Transverse colon (tissue), 4 donors: ENCODE measurements at regions not wholly inside any gene's neighbourhood (a gene's known extent, or its start where the extent isn't known, plus 50 kb on each side); places are given as distances from the start of the nearest gene placed in this dataset.

Experiments
- DNase-seq: peaks from one replicate; pipeline ENCODE4 v3.0.0-alpha.2; 2019
- H3K27ac ChIP-seq, 4 donors: fragments of 200-600 bp; sonication (generic); 2 replicates each; pipeline ENCODE4 v1.5.1; 2016 to 2018; ENCODE audit warnings: inconsistent platforms in 4 of 4
- H3K27me3 ChIP-seq: fragments of 200-600 bp; sonication (generic); 2 replicates; pipeline ENCODE4 v1.5.1; 2017; ENCODE audit warnings: inconsistent platforms
- H3K36me3 ChIP-seq, 4 donors: fragments of 200-600 bp; sonication (generic); 2 replicates each; pipeline ENCODE4 v1.5.1; 2017 to 2019; ENCODE audit warnings: inconsistent platforms in 4 of 4
- H3K4me1 ChIP-seq, 4 donors: fragments of 200-600 bp; sonication (generic); 2 replicates each; pipeline ENCODE4 v1.5.1; 2017 to 2020; ENCODE audit warnings: inconsistent platforms in 4 of 4
- H3K4me3 ChIP-seq, 4 donors: fragments of 200-600 bp; sonication (generic); 1 replicate in 1 of 4; 2 replicates in 3 of 4; pipeline versions ENCODE4 v1.5.1 to v1.6.1; 2017 to 2019; ENCODE audit warnings: inconsistent platforms in 4 of 4
- H3K9me3 ChIP-seq, 2 donors: fragments of 200-600 bp; sonication (generic); 2 replicates each; pipeline ENCODE4 v1.5.1; 2017 to 2019; ENCODE audit warnings: inconsistent platforms in 2 of 2
- CTCF ChIP-seq, 5 experiments: fragments of 200-600 bp in 3 of 5; fragments of 450-650 bp in 2 of 5; sonication (generic) in 3 of 5; IDR thresholded peaks; 1 replicate in 2 of 5; 2 replicates in 3 of 5; pipeline ENCODE4 v1.5.1; 2016 to 2017; ENCODE audit warnings: antibody characterized with exemption in 5 of 5, inconsistent platforms in 3 of 5, mild to moderate bottlenecking in 2 of 5, moderate library complexity in 1 of 5
- EP300 ChIP-seq: sonication (generic); formaldehyde crosslinking; IDR thresholded peaks from one replicate; pipeline ENCODE4 v1.6.1; 2017; ENCODE audit warnings: antibody characterized with exemption, low read depth
- POLR2A ChIP-seq: fragments of 450-650 bp; IDR thresholded peaks from one replicate; pipeline ENCODE4 v1.6.1; 2016; ENCODE audit warnings: antibody characterized with exemption, mild to moderate bottlenecking, moderate library complexity
- POLR2AphosphoS5 ChIP-seq, 3 donors: sonication (generic); formaldehyde crosslinking; IDR thresholded peaks; one replicate each; pipeline ENCODE4 v1.6.1; 2016; ENCODE audit warnings: antibody characterized with exemption in 3 of 3
- WGBS, 2 donors: methylation state at CpG; one replicate each; pipeline ENCODE4 v1.1.5; 2018; ENCODE audit warnings: low coverage in 1 of 2; 5-methylcytosine and 5-hydroxymethylcytosine counted together
- in situ Hi-C, 4 donors: fragments of 200-750 bp; cut with MboI; loops; one replicate each; pipeline versions ENCODE4 v1.15.0 to v1.15.1; 2017; ENCODE audit warnings: low sequenced_read_pairs in 3 of 4, low pct_ligation_motif_present in 1 of 4, low pct_unique_long_range_greater_than_20kb in 1 of 4
- intact Hi-C: fragments of 100-400 bp; cut with DNase I; formaldehyde crosslinking; loops from one replicate; pipeline ENCODE4 v1.15.1; 2023; ENCODE audit warnings: low total_unique reads

- 50% methylated on average over 3 of the region's 3 CpGs; no CpG with 5 or more reads in 1 of the 2 donors for WGBS, 2 donors
- intact Hi-C loops: no loop called here
These were observed 281.0 kb upstream of the MAOA start for GRCh38 chrX:43375136-43375535.

GRCh38 chrX:43380704-43381103, 275.4 kb upstream of the MAOA start:
- TF ChIP-seq POLR2AphosphoS5 (IDR thresholded peaks at IDR 0.05) (no peak), POLR2A (no peak), CTCF (IDR thresholded peaks at IDR 0.05) (no peak), EP300 (no peak)
- intact Hi-C loops (no loop called here), in situ Hi-C loops (no loop called here)
- no peaks in the 10 kb centered on the region for H3K27me3 ChIP-seq
- H3K9me3 ChIP-seq: no peaks in the 10 kb centered on the region
- no peaks in the 10 kb centered on the region for H3K4me1 ChIP-seq
- H3K36me3 ChIP-seq: no peaks in the 10 kb centered on the region
- 92 to 100% methylated on average over 1 to 6 of the region's 6 CpGs for WGBS, 2 donors
- H3K27ac ChIP-seq: no peak overlapping the region
- H3K4me3 ChIP-seq: no peak overlapping the region
- no peak for DNase-seq

More at GRCh38 chrX:43375136-43375535, 281.0 kb upstream of the MAOA start:
- H3K27ac ChIP-seq: no peak overlapping the region
- H3K4me1 ChIP-seq: no peaks in the 10 kb centered on the region
- H3K36me3 ChIP-seq: no peaks in the 10 kb centered on the region
- no peak for TF ChIP-seq POLR2A
- TF ChIP-seq EP300: no peak
- TF ChIP-seq POLR2AphosphoS5 (IDR thresholded peaks at IDR 0.05): no peak
- TF ChIP-seq CTCF (IDR thresholded peaks at IDR 0.05): no peak
- in situ Hi-C loops: no loop called here
- no peaks in the 10 kb centered on the region for H3K9me3 ChIP-seq
- H3K4me3 ChIP-seq: no peak overlapping the region
- no peaks in the 10 kb centered on the region for H3K27me3 ChIP-seq
- no peak for DNase-seq

GRCh38 chrX:43386875-43387274, 269.2 kb upstream of the MAOA start:
- Histone ChIP-seq H3K9me3 (no peaks in the 10 kb centered on the region), H3K4me3 (no peak overlapping the region), H3K36me3 (no peaks in the 10 kb centered on the region), H3K27ac (no peak overlapping the region), H3K4me1 (no peaks in the 10 kb centered on the region), H3K27me3 (no peaks in the 10 kb centered on the region)
- WGBS, 2 donors: 54% methylated on average over 1 of the region's 1 CpG; no CpG with 5 or more reads in 1 of the 2 donors
- TF ChIP-seq POLR2A: no peak
- no peak for TF ChIP-seq POLR2AphosphoS5 (IDR thresholded peaks at IDR 0.05)
- in situ Hi-C loops: no loop called here
- DNase-seq: no peak
- intact Hi-C loops: no loop called here

GRCh38 chrX:43405191-43405590, 250.9 kb upstream of the MAOA start:
- TF ChIP-seq EP300 (no peak), CTCF (IDR thresholded peaks at IDR 0.05) (no peak), POLR2A (no peak), POLR2AphosphoS5 (IDR thresholded peaks at IDR 0.05) (no peak)
- DNase-seq: no peak
- intact Hi-C loops (no loop called here), in situ Hi-C loops (no loop called here)
- Histone ChIP-seq H3K27me3 (no peaks in the 10 kb centered on the region), H3K9me3 (no peaks in the 10 kb centered on the region), H3K4me1 (no peaks in the 10 kb centered on the region), H3K36me3 (no peaks in the 10 kb centered on the region), H3K27ac (no peak overlapping the region), H3K4me3 (no peak overlapping the region)
- 44 to 75% methylated on average over 1 of the region's 1 CpG for WGBS, 2 donors

GRCh38 chrX:43423876-43424275, 232.2 kb upstream of the MAOA start:
- Histone ChIP-seq H3K36me3 (no peaks in the 10 kb centered on the region), H3K4me3 (no peak overlapping the region), H3K27me3 (no peaks in the 10 kb centered on the region), H3K4me1 (no peaks in the 10 kb centered on the region), H3K27ac (no peak overlapping the region), H3K9me3 (no peaks in the 10 kb centered on the region)
- no peak for DNase-seq
- TF ChIP-seq POLR2AphosphoS5 (IDR thresholded peaks at IDR 0.05) (no peak), EP300 (no peak), POLR2A (no peak), CTCF (IDR thresholded peaks at IDR 0.05) (no peak)
- in situ Hi-C loops (no loop called here), intact Hi-C loops (no loop called here)
